Right forelimb (tissue), 1 donor: ENCODE measurements at regions not wholly inside any gene's neighbourhood (a gene's known extent, or its start where the extent isn't known, plus 50 kb on each side); places are given as distances from the start of the nearest gene placed in this dataset.

Source experiments
- DNase-seq: peaks from one replicate; pipeline ENCODE4 v3.0.0-alpha.2; 2018

DNA sequence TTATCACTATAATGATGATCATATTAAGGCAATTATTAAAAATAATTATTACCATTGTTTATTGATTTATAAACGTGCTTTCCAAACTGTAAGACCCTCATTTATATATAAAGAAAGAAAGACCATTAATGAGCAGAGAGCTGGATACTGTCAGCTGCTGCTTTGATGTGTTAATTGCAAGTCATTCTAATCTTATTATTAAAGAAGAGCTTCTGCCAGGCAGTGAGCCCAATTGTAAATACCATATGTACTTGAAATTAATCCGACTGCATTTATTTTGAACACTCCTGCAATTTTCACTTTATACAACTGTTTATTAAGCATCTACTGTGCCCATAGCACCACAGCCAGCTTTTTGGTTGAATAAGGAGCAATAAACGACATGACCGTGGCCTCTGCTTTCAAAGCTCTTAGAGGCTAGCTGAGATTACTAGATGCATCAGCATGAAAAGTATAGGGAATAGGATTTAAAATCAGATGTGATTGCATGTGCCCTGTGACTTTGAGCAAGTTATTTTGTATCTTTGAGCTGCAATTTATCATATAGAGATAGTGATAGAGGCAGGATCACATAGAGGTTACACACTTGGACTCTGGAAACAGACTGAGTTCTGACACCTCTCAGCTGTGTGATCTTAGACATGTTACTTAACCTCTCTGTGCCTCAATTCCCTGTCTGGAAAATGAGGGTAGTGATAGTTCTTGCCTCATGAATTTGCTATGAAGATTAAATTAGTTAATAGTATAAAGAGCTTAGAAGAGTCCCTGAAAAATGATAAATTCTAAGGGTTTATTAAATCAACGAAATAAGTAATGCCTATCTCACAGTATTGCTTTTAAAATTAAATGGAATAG, 83.4 kb downstream of the MYCN start:
- no peak for DNase-seq

DNA sequence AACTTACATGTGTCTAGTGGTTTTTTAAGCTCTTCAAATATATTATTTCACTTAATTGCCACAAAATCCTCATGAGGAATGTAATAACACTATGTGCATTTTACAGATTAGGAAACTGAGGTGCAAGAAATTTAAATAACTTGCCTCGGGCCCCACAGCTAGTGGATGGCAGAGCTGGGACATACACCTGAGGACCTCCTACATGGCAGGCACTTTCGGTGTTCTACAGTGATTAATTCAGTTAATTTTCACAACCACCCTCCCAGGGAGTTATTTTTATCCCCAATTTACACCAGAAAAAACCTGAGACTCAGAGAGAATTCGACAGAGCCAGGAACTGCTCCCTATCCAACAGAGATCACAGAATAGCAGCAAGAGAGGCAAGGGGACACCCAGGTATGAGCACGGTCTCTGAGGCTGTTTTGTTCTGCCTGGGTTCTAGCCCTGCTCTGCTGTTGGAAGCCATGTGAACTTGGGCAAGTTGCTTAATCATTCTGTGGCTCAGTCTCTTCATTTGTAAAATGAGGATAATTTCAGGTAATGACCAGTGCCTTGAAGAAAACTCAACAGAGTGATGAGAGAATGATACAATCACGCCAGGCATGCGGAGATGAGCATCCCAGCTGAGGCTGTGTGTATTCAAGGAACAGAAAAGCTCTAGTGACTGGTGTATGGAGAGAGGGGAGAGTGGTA, 82.3 kb downstream of the MYCN start:
- DNase-seq = no peak

DNA sequence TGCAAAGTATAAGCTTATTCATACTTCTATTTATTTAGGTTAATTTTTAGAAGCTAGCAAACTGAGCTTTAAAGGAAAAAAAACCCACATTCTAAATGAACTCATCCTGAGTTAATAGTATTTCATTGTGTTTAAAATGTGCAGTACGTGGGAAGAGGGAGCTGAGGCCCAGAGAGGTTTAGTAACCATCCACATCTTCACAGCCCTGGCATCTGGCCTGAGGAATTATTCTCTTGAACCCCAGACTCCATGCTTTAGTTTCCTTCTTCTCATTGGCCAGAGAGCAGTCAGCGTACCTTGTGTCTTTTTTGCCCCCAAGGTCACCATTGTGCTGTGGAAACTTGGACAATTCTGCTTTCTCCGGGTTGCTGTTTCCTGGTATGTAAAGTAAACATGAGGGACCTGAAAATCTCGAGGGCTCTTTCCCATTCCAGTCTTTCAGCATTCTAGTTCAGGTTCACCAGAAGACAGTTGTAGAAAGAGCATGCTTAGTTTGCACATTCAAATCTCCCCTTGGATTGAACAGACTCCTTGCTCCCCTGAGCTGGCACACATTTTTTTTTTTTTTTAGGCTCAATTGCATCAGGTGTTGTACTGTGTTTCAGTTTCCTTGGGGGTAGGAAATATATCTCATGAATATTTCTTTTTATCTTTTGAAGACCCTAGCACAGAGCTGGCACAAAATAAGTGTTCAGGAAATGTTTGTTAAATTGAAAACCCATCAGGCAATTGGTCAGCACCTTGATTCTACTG, 81.4 kb downstream of the MYCN start:
- no peak for DNase-seq

DNA sequence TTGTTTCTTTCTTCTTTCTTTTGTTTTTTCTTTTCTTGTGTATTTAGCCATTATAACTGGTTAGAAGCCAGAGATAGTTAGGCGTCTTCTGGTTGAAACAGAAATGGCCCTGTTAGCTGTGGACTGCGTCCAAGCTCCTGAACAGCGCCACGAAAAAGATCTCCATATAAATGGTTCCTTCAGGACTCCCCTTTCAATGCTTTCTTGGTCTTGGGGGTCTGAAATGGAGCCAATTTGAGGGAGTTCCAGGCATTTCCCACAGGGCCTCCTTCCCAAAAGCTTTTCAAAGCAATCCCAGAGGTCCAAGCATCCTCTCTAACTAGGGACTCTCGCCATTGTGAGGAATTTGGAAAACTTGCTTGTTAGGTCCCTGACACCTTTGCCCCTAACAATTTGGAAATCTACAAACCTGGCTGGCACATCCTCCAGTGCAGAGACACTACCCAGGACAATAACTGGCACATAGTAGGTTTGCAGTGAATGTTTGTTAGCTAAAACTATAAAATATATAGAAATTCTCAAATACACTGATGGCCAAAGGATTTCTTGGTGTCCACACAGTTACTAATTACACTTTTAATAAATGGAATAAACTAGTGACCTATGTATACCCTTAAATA, 80.1 kb downstream of the MYCN start:
- no peak for DNase-seq

DNA sequence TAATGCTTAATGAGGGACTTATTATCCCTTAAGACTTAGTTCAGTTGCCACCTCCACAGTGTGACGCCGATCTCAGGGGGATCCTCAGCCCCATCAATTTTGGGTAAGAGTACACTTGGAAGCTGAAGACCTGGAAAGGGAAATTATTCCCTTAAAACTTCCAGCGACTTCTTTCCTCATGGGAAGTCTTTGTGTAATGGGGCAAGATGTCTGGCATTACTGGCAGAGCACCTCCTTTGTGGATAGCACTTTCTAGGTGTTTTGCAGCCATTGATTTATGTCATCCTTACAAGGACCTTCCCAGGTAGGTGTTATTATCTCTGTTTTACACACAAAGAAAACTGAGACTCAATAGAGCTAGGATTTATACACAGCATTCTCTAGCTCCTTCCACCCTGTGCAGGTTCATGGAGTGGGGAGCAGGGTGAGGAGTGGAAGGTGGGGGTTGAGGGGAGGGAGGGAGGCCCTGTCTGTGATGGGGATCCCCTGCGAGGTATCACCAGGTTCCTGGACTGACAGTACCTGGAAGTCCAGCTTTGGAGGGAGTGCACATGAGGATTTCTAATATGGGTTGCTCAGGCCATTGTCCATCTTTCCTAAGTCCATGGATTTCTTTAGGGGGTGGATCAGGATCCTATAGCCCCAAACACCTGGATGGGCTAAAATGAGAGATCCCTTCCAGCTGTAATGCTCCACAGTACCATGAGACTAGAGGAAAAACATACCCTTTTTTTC, 79.4 kb downstream of the MYCN start:
- no peak for DNase-seq

DNA sequence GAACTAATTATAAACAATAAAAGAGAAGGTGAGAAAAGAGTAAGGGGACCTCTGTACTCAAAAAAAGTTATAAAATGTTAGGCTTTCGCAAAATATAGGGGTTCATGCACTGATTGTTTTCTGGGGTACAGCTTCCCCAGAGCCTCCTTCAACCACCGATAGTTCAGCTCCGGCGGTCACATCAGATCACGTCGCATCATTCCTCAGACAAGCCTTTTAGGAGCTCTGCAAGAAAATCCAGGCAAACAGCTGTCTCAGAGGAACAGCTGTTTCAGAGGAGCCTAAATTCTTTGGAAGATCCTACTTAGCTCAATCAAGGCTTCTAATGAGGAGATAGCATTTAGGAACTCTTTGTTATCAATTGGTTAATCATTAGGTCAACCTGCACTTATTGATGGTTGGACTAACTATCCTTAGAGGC, 78.7 kb downstream of the MYCN start:
- no peak for DNase-seq

DNA sequence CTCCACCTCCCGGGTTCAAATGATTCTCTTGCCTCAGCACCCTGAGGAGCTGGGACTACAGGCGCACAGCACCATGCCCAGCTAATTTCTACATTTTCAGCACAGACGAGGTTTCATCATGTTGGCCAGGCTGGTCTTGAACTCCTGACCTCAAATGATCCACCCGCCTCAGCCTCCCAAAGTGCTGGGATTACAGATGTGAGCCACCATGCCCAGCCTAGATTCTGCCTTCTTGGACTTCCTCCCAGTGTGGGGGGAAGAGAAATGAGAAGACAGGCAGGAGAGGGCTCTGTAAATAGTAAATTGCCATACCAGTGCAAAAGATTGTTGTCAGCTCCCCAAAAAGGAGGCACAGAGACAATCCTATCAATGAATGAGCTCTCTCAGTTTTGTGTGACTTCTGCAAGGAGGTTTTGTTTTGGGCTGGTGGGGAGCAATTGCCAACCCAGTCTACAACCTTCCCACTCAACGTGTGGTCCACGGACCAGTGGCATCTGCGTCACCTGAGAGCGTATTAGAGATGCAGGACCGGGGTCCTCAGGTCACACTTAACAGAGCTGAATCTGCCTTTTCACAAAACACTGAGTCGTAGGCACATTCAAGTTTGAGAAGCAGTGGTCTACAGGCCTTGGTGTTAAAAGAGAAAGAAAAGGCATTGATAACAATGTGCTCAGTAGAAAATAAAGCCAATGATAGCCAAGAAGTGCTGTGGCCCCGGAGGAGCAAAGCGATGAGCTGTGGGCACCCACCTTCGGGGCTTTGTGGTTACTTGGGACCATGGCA, 78.1 kb downstream of the MYCN start:
- no peak for DNase-seq

DNA sequence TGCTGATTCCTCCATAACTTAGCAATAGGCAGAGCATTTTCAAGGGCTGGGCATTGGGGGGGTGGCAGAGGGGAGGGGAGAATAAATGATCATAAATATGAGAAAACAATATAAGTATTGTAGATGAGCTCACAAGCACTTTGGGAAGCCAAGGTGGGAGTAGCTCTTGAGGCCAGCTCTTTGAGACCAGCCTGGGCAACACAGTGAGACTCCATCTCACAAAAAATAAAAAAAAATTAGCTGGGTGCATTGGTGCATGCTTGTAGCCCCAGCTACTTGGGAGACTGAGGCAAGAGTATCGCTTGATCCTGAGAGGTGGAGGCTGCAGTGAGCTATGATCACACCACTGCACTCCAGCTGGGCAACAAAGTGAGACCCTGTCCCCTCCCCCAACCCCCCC, 75.9 kb downstream of the MYCN start:
- no peak for DNase-seq

DNA sequence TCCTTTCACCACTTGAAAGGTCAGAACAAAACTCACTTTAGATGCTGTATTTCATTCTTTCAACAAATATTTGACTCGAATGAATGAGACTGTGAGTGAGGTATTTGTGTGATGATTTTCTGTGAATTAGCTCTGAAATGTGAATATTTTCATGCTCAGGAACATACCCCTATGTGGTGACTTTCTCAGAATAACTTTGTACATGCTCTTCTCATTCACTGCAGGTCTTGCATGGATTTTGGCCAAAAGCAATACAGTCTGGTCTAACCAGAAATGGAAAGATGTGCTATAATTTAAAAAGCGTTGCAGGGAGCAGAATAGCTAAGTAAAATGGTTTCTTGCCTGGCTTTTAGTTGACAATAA, 75.5 kb downstream of the MYCN start:
- no peak for DNase-seq

DNA sequence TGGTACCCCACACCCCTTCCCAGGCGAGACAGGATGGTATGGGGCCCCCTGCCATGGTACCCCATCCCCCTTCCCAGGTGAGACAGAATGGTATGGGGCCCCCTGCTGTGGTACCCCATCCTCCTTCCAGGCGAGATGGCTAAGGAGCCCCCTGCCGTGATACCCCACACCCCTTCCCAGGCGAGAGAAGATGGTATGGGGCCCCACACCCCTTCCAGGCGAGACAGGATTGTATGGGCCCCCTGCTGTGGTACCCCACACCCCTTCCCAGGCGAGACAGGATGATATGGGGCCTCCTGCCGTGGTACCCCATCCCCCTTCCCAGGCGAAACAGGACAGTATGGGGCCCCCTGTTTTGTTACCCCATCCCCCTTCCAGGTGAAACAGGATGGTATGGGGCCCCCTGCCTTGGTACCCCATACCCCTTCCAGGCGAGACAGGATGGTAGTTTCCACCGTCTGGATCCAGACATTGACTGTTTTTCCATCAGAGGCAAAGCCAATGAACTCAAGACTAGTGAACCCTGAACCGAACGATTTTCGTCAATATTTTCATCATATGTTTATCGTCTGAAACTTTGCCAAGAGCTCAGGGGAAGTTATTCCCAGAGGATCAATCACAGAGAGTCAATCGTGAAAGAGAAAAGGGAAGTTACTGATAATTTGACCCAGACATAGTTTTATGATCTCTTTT, 75.0 kb downstream of the MYCN start:
- DNase-seq = no peak

DNA sequence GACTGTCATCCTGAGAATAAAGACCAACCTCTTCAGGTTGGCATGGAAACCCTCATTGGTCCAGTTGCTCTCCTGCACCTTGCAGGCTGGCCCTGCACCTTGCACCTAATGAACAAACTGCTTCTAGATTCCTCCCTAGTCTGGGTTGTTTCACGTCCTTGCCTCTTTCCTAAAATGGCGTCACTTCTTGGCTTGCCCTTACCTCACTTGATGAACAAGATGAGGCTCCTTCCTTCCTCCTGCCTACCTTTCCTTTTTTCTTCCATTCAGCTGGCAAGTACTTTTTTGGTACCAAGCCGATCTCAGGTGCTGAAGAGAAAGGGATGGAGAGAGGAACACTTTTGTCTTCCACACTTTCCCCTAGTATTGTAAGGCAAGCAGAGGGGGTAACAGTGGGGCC, 74.5 kb downstream of the MYCN start:
- DNase-seq = no peak

DNA sequence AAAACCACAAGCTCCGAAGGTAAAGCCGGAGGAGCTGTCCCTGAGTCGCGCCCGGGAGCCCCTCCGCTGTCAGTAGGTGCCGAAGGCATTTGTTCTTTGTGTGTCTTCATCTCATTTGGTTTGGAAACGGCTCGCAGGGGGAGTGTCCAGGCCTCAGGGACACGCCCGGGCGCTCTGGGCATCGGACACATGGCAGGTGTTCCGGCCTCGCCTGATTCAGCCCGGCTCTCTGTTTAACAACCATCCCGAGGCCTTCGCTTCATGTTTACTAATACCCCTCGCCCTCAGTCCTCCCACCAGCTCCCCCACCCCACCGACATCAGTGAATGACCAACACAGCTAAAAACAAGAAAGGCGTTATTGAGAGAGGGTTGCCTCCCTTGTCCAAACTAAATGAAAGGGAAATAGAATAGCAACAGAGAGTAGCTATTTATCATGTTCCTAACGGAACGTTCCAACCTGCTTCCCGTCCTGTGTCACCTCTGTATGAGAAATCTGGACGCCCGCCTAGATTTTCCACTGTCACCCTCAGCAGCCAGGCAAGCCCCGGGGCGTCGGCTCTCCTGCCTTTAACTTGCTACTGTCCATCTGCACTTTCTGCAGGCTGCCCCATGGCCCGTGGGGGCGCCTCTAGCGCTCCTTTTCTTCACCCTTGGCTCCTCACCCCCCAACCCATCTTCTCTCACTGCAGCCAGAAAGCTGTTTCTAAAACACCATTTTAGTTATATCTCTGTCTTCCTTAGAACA, 73.9 kb downstream of the MYCN start:
- no peak for DNase-seq

DNA sequence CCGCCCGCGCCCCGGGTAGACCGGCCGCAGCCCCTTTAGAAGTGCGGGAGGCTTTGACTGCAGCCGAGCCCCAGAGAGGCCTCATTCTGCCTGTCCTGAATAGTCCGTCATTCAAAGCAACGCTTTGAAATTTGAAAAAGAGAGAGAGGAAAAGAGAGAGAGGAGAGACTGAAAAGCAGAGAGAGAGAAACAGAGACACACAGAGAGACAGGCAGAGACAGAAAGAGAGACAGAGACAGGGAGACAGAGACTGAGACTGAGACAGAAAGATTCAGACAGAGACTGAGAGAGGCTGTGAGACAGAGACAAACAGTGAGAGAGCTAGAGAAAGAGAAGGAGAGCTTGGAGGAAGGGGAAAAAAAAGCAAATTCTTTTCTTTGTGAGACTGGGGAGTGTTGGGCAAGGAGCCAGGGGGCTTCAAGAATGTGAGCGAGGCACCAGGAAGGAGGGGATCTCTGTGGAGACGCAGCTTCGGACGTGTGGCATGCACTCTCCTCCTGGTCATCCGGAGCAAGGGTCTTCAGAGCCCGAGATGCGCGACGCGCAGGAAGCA, 73.1 kb downstream of the MYCN start:
- DNase-seq = no peak

DNA sequence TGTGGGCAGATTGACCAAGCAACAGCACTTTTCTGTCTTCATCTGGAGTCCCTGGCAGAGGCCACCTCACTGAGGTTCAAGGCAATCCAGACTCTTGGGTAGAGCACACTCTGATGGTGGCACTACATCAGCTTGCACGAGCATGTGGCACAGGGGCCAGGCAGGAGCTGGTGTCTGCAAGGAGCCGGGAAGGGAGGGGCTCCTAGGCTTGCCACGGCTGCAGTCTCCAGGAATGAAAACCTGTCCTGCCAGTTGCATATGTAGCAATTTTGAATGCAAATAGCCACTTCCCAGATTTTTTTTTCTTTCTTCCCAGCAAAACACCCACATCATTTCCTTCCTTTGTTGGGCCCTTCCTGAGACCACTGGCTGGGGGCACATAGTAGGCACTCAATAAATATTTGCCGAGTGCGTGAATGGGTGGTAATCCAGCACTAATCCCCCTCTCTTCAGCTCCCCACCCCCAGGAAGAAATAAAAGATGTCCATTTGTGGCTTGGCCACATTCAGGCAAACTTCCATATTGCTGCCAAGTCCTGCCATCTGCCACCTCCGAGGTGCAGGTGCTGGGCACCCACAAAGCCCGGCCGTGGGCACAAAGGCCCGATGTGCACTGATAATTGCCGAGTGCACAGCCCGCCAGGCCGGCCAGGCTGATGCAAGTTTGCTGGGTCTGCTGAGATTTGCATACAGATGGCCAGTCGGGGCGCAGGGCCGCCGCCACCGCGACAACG, 72.4 kb downstream of the MYCN start:
- DNase-seq = no peak

DNA sequence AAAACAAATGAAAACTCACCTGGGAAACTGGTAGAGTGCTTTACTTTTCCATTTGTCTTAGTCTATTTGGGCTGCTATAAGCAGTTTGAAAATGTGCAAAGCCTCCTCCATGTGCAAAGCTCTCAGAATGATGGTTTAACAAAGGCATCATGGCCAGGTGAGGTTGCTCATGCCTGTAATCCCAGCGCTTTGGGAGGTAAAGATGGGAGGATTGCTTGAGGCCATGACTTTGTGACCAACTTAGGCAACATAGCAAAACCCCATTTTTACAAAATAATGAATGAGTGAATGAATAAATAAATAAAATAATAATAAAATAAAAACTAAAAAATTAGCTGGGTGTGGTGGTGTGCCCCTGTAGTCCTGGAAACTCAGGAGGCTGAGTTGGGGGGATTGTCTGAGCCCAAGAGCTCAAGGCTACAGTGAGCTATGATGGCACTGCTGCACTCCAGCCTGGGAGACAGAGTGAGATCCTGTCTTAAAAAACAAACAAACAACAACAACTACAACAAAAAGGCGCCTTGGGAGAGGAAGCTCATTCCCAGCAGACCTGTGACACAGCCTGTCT, 71.8 kb downstream of the MYCN start:
- no peak for DNase-seq

DNA sequence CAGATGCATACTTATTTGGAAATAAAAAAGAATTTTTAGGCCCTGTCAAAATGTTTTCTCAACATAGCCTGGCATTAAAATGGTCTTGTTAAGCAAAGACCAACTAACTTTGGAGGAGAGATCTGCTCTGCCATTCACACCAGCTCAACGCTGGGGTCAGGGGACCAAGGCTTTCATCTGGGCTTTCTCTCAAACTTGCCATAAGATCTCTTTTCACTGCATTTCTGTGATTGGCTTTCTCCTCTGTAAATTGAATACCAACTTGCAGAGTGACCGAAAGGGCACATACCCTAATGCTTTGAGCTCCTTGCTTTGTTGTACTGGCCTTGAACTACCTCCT, 71.2 kb downstream of the MYCN start:
- DNase-seq = no peak

DNA sequence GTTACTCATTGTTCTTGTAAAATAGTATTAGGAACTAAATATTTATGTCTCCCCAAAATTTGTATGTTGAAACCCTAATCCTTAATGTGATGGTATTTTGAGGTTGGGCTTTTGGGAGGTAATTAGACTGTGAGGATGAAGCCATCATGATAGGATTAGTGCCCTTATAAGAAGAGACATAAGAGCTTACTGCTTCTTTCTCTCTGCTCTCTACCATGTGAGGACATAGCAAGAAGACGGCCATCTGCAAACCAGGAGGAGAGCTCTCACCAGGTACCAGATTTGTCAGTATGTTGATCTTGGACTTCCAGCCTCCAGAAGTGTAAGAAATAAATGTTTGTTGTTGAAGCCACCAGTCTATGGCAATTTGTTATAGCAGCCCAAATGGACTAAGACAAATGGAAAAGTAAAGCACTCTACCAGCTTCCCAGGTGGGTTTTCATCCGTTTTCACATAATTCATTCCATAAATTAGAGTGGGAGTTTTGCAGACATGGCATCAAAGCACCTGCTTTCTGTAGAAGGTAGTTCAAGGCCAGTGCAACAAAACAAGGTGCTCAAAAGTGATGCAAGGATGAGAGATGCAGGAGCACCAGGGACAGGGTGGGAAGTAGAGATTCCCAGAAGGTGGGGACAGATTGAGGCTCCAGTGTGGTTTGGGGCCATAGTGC, 70.7 kb downstream of the MYCN start:
- no peak for DNase-seq

DNA sequence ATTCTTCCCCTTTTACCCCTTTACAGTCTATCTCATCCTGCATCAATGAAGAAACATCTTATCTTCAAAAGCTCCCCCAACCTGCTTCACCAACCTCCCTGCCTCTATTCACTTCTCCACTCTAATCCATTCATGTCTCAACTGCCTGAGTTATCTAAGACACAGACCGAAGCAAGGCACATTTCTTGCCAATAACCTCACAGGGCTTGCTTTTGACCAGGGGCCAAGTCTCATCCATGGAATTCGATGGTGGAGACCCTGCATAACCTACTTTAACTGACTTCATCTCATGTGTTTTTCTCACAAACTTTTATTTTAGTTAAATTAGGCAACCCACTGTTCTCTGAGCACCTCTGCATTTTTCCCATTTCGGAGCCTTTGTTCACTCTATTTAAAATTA, 69.7 kb downstream of the MYCN start:
- DNase-seq = no peak

DNA sequence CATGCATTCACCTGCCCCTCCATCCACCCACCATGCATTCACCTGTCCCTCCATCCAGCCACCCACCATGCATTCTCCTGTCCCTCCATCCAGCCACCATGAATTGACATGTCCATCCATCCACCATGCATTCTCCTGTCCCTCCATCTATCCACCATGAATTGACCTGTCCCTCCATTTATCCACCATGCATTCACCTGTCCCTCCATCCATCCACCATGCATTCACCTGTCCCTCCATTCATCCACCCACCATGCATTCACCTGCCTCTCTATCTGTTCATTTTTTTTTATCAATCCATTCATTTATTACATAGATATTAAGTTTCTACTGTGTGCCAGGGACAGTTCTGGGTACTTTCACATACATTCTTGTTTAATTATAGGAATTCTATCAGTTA, 69.2 kb downstream of the MYCN start:
- DNase-seq = no peak
